Activated CD4-positive, alpha-beta memory T cell treated with anti-CD3 and anti-CD28 coated beads, Interleukin-2, amount 10 ng/mL, durations not matched to agents 7 days and 5 days (primary cell): ENCODE measurements at regions not wholly inside any gene's neighbourhood (a gene's known extent, or its start where the extent isn't known, plus 50 kb on each side); places are given as distances from the start of the nearest gene placed in this dataset.
"Not testable (repeated sequence)": the region's sequence is repeated elsewhere in the genome, so short reads cannot be mapped to it uniquely, and the experiment has no call there.

Experiments
- CTCF ChIA-PET: fragments of 350-600 bp; sonication (Branson Sonifier 250); formaldehyde crosslinking; loops from one replicate; lab custom pipeline; 2021; ENCODE audit warnings: antibody characterized with exemption, inconsistent platforms; lab: Charles Lee
- POLR2A ChIA-PET: fragments of 350-600 bp; sonication (Branson Sonifier 250); formaldehyde crosslinking; loops from one replicate; lab custom pipeline; 2021; ENCODE audit warnings: antibody characterized with exemption; lab: Charles Lee
- DNase-seq: peaks from one replicate; pipeline ENCODE4 v3.0.0-alpha.2; 2020
- H3K27ac Mint-ChIP-seq: one replicate; pipeline ENCODE4 v1.8.0; 2021; ENCODE audit warnings: mild to moderate bottlenecking, mixed read lengths
- H3K27me3 Mint-ChIP-seq: one replicate; pipeline ENCODE4 v1.8.0; 2021; ENCODE audit warnings: mixed read lengths
- H3K36me3 Mint-ChIP-seq: one replicate; pipeline ENCODE4 v1.8.0; 2021; ENCODE audit warnings: low read depth, mixed read lengths
- H3K4me1 Mint-ChIP-seq: one replicate; pipeline ENCODE4 v1.8.0; 2021; ENCODE audit warnings: mixed read lengths
- H3K4me3 Mint-ChIP-seq: one replicate; pipeline ENCODE4 v1.8.0; 2021; ENCODE audit warnings: mild to moderate bottlenecking, mixed read lengths
- H3K9me3 Mint-ChIP-seq: one replicate; pipeline ENCODE4 v1.8.0; 2021; ENCODE audit warnings: mixed read lengths

DNA sequence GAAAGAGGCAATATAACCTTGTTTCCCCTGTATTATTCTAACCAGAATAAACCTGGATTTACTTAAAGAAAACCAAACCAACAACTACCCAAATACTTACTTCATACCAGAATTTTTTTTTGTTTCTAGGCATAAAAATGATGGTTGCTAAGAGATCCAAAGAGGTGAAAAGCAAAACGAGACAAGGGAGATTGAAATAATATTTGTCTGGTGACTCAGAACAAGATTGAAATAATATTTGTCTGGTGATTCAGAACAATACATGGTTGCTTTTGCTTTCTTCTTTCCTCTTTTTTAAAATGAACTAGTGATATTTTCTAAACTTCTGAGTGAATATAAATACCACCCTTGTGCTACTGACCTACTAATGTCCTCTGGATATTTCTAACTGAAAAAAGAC, 592.9 kb downstream of the KCTD12 start:
- ChIA-PET POLR2A (no interaction called here), CTCF (no interaction called here)
- H3K36me3 Mint-ChIP-seq, result no peaks in the 10 kb centered on the region
- no peak for DNase-seq
- no peak overlapping the region for H3K4me3 Mint-ChIP-seq
- no peak overlapping the region for H3K27ac Mint-ChIP-seq
- no peaks in the 10 kb centered on the region for H3K27me3 Mint-ChIP-seq
- H3K9me3 Mint-ChIP-seq, result no peaks in the 10 kb centered on the region
- no peaks in the 10 kb centered on the region for H3K4me1 Mint-ChIP-seq

DNA sequence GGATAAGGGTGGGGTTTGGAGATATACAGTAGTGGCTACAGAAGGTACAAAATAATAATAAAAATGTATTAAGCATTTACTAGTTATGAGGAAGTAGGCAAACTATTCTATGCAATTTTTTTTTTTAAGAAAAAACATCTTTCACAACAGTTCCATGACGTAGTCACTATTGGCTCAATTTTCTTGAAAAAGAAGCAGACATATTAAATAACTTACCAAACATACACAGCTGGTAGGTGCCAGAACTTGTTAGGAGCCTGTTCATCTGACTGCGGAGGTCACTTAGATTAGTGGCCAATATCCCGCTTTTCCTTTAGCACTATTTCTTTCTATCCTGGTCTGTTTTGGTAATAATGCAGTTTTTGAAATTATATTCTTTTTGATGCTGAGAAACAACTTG, 593.5 kb downstream of the KCTD12 start:
- POLR2A ChIA-PET, result no interaction called here
- CTCF ChIA-PET, result no interaction called here
- H3K27ac Mint-ChIP-seq, result no peak overlapping the region
- no peaks in the 10 kb centered on the region for H3K36me3 Mint-ChIP-seq
- no peaks in the 10 kb centered on the region for H3K4me1 Mint-ChIP-seq
- H3K4me3 Mint-ChIP-seq, result no peak overlapping the region
- H3K9me3 Mint-ChIP-seq, result no peaks in the 10 kb centered on the region
- DNase-seq, result no peak
- H3K27me3 Mint-ChIP-seq, result no peaks in the 10 kb centered on the region

DNA sequence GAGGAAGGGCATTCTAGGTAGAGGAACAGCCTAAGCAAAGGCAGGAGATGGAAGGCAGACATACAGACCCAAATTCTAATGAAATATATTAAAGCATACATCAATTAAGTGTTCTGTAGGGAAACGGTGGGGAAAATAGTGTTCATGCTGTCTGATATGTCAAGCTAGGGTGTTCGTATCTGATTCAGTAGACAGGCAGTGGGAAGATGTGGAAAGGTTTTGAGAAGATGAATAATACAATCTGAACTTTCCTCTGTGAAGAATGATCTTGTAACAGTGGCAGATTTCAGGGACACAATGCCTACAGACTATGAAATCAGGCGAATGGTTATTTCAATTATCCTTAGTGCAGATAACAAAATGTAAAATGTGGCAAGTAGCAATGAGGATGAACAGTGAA, 594.2 kb downstream of the KCTD12 start:
- Mint-ChIP-seq H3K9me3 (no peaks in the 10 kb centered on the region), H3K4me3 (no peak overlapping the region), H3K27me3 (no peaks in the 10 kb centered on the region), H3K36me3 (no peaks in the 10 kb centered on the region), H3K27ac (no peak overlapping the region), H3K4me1 (no peaks in the 10 kb centered on the region)
- CTCF ChIA-PET, result no interaction called here
- DNase-seq, result no peak
- POLR2A ChIA-PET, result no interaction called here

DNA sequence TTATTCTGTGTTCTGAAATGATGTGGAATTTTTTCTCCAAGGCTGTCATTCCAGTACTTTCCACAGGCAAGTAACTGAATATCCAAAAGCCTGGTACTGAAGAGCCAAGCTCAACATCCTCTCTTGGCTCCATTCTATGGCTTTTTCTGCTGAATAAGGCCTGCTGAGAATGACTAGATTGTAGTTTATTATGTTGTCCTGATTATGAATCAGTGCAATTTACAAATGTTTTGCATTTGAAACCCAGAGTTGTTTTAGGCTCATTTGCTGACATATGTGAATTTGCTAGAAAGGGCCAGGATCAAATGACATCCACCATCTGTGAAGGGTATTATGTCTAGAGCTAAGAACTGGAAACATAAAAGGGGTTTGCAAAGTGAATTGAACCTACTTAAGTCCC, 596.6 kb downstream of the KCTD12 start:
- DNase-seq, result no peak
- Mint-ChIP-seq H3K4me3 (no peak overlapping the region), H3K9me3 (no peaks in the 10 kb centered on the region), H3K27me3 (no peaks in the 10 kb centered on the region), H3K4me1 (no peaks in the 10 kb centered on the region), H3K27ac (no peak overlapping the region), H3K36me3 (no peaks in the 10 kb centered on the region)
- POLR2A ChIA-PET, result no interaction called here
- CTCF ChIA-PET, result no interaction called here

DNA sequence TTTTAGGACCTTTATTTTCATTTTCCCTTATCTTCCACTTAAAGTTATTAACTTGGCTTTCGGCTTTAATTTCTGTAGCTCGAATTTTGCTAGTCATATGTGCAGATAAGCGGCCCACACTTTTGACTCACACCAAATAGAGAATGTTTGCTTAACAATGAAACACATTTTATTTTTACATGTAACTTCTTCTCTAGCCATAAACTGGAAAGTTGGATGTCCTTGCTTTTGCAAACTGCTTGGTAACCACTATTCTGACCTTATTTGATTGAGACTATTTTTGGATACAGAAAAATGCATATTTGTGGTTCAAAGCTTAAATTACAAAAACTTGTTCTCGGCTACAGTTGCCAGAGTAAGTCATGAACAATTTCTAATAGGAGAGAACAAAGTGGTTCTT, 600.0 kb downstream of the KCTD12 start:
- ChIA-PET POLR2A (no interaction called here), CTCF (no interaction called here)
- Mint-ChIP-seq H3K36me3 (no peaks in the 10 kb centered on the region), H3K27ac (no peak overlapping the region), H3K4me3 (no peak overlapping the region), H3K9me3 (no peaks in the 10 kb centered on the region), H3K27me3 (no peaks in the 10 kb centered on the region), H3K4me1 (no peaks in the 10 kb centered on the region)
- DNase-seq, result no peak

DNA sequence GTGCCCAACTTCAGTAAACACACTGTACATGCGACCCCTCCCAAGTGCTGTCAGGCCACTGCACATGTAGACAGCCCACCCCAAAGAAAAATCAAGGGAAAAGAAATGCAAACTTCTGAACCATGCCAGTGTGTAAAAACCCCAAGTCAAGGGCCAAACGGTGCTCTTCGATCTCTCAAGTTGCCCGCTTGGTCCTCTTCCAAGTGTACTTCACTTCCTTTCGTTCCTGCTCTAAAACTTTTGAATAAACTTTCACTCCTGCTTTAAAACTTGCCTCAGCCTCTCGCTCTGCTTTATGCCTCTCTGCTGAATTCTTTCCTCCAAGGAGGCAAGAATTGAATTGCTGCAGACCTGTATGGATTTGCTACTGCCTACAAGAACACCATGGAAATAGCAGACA, 600.7 kb downstream of the KCTD12 start:
- ChIA-PET POLR2A (no interaction called here), CTCF (no interaction called here)
- no peak overlapping the region for H3K27ac Mint-ChIP-seq
- no peaks in the 10 kb centered on the region for H3K9me3 Mint-ChIP-seq
- no peak for DNase-seq
- no peaks in the 10 kb centered on the region for H3K27me3 Mint-ChIP-seq
- no peak overlapping the region for H3K4me3 Mint-ChIP-seq
- H3K4me1 Mint-ChIP-seq, result no peaks in the 10 kb centered on the region
- no peaks in the 10 kb centered on the region for H3K36me3 Mint-ChIP-seq

DNA sequence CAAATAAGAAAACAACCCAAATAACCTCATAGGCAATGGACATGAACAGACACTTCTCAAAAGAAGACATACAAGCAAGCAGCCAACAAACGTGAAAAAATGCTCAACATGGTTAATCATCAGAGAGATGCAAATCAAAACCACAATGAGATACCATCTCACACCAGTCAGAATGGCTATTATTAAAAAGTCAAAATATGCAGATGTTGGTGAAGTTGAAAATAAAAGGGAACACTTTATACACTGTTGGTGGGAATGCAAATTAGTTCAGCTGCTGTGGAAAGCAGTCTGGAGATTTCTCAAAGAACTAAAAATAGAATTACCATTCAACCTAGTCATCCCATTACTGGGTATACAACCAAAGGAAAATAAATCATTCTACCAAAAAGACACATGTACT, 606.4 kb downstream of the KCTD12 start:
- H3K27me3 Mint-ChIP-seq, CTCF ChIA-PET, H3K9me3 Mint-ChIP-seq, H3K4me3 Mint-ChIP-seq, H3K36me3 Mint-ChIP-seq, POLR2A ChIA-PET, H3K27ac Mint-ChIP-seq, DNase-seq, H3K4me1 Mint-ChIP-seq: not testable (repeated sequence)

DNA sequence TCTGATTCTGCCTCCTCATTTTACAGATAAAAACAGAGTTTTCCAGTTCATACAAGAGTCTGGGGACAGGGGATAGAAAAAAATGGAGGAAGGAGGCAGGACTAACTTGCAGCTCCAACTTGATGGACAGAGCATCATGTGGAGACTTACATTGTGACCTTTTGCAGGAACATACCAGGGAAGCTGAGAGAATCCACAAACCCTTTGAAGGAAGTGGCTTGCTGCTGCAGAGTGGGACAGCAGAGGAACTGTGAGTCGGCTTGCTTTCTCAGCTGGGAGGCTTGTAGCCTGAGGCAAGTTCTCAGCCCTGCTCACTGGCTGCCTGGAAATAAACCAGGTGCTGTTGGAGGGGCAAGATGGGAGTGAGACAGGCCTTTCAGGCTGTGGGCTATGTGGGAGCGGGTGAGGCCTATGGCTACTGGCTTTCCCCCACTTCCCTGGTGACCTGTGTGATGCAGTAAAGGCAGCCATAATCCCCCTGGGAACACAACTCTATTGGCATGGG, 614.4 kb downstream of the KCTD12 start:
- CTCF ChIA-PET, result no interaction called here

DNA sequence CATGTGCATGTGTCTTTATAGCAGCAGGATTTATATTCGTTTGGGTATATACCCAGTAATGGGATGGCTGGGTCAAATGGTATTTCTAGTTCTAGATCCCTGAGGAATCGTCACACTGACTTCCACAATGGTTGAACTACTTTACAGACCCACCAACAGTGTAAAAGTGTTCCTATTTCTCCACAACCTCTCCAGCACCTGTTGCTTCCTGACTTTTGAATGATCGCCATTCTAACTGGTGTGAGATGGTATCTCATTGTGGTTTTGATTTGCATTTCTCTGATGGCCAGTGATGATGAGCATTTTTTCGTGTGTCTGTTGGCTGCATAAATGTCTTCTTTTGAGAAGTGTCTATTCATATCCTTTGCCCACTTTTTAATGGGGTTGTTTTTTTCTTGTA, 617.9 kb downstream of the KCTD12 start:
- DNase-seq, H3K27me3 Mint-ChIP-seq, H3K4me3 Mint-ChIP-seq, H3K9me3 Mint-ChIP-seq, CTCF ChIA-PET, H3K4me1 Mint-ChIP-seq, H3K36me3 Mint-ChIP-seq, H3K27ac Mint-ChIP-seq, POLR2A ChIA-PET: not testable (repeated sequence)

More for the DNA sequence above, 614.4 kb downstream of the KCTD12 start:
- Mint-ChIP-seq H3K9me3 (peaks cover 6% of the 10 kb centered on the region), H3K36me3 (no peaks in the 10 kb centered on the region), H3K27ac (no peak overlapping the region), H3K4me3 (no peak overlapping the region), H3K4me1 (no peaks in the 10 kb centered on the region), H3K27me3 (no peaks in the 10 kb centered on the region)
- DNase-seq, result no peak
- POLR2A ChIA-PET, result no interaction called here

DNA sequence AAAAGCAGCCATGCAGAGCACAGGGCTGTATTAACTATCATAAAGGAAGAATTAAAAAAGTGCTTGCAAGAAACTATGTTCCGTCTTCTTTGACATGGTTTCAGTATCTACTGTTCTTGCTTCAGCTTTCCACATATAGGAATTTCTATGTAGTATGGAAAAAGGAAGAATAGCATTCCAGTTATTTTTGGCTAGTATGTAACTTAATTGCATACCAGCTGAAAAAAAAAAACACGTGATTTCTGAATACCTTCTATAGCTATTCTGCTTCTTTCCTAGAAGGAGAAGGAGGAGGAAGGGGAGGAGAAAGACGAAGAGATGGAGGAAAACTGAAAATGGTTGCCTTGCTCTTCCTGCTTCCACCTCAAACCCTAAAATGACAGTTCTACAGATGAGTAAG, 619.0 kb downstream of the KCTD12 start:
- Mint-ChIP-seq H3K4me1 (no peaks in the 10 kb centered on the region), H3K27me3 (no peaks in the 10 kb centered on the region), H3K4me3 (no peak overlapping the region), H3K9me3 (peaks cover 6% of the 10 kb centered on the region), H3K27ac (no peak overlapping the region), H3K36me3 (no peaks in the 10 kb centered on the region)
- no peak for DNase-seq
- ChIA-PET POLR2A (no interaction called here), CTCF (no interaction called here)

DNA sequence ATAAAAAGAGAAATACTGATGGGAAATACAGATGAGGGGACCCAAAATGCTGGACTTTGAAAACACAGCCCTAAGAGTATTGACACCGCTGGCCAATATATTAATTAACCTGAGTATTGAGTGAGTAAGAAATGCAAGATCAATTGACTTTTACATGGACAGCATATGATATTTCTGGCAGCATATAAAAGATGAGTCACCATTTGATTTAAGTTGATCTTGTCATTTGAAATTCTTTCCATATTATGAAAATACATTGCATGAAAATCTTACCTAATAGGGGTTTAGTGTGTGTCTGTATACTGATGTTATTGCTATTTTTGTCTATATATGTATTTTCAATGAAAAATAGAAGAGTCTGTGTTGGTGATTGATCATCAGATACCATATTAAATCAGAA, 619.6 kb downstream of the KCTD12 start:
- POLR2A ChIA-PET, result no interaction called here
- CTCF ChIA-PET, result no interaction called here
- H3K9me3 Mint-ChIP-seq, result peaks cover 6% of the 10 kb centered on the region
- H3K4me1 Mint-ChIP-seq, result no peaks in the 10 kb centered on the region
- H3K4me3 Mint-ChIP-seq, result no peak overlapping the region
- no peaks in the 10 kb centered on the region for H3K27me3 Mint-ChIP-seq
- no peak overlapping the region for H3K27ac Mint-ChIP-seq
- DNase-seq, result no peak
- H3K36me3 Mint-ChIP-seq, result no peaks in the 10 kb centered on the region

DNA sequence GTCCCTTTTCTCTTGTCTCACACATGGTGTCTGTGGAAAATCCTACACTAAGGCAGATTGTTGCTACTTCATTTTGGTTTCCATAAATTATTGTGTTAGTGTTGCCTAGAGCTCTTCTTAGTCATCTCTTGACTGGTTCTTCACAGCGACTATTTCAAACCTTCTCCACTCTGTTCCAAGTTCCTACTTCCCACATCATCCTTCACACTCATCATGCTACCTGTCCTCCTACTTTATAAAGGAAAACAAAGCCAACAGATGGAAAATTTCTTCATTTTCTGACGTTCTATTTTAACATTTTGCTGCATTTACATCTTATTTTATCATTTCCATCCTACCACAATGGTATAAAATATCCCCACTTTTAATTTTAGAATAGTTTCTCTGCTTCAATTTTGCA, 614.1 kb downstream of the LMO7 start:
- DNase-seq, result no peak
- Mint-ChIP-seq H3K4me3 (no peak overlapping the region), H3K27ac (no peak overlapping the region), H3K27me3 (no peaks in the 10 kb centered on the region), H3K4me1 (no peaks in the 10 kb centered on the region), H3K9me3 (no peaks in the 10 kb centered on the region), H3K36me3 (no peaks in the 10 kb centered on the region)
- POLR2A ChIA-PET, result no interaction called here
- CTCF ChIA-PET, result no interaction called here

DNA sequence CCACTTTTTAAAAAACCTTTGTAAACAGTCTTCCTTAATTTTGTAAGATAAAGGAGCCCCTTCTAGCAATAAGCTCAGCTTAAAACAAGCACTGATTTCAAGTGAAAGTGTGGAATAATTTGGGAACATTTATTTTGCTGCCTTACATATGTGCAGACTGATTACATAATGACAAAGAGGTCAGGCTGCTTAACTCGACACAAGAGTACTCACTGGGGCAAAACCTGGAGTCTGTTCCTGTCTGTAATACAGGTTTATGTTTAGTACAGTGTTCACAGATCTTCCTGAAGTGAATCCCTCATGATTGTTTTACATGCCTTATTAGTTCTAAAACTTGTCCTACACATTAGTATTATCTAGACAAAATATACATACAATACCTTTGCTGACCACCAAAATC, 609.8 kb downstream of the LMO7 start:
- H3K4me3 Mint-ChIP-seq, result no peak overlapping the region
- no peaks in the 10 kb centered on the region for H3K27me3 Mint-ChIP-seq
- no peak overlapping the region for H3K27ac Mint-ChIP-seq
- CTCF ChIA-PET, result no interaction called here
- POLR2A ChIA-PET, result no interaction called here
- no peaks in the 10 kb centered on the region for H3K9me3 Mint-ChIP-seq
- no peak for DNase-seq
- H3K4me1 Mint-ChIP-seq, result no peaks in the 10 kb centered on the region
- H3K36me3 Mint-ChIP-seq, result no peaks in the 10 kb centered on the region

DNA sequence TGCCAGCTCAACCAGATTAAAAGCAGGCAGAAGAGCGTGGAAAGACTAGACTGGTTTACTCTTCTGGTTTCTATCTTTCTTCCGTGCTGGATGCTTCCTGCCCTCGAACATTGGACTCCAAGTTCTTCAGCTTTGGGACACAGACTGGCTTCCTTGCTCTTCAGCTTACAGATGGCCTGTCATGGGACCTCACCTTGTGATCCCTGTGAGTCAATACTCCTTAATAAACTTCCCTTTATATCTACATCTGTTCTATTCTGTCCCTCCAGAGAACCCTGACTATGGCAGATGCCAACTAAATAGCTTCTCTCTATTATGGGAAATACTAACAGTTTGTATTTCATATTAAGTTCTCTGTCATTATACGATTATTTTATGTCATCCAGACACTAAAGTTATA, 609.1 kb downstream of the LMO7 start:
- ChIA-PET CTCF (no interaction called here), POLR2A (no interaction called here)
- Mint-ChIP-seq H3K4me3 (no peak overlapping the region), H3K9me3 (no peaks in the 10 kb centered on the region), H3K27ac (no peak overlapping the region), H3K4me1 (no peaks in the 10 kb centered on the region), H3K36me3 (no peaks in the 10 kb centered on the region), H3K27me3 (no peaks in the 10 kb centered on the region)
- DNase-seq, result no peak

DNA sequence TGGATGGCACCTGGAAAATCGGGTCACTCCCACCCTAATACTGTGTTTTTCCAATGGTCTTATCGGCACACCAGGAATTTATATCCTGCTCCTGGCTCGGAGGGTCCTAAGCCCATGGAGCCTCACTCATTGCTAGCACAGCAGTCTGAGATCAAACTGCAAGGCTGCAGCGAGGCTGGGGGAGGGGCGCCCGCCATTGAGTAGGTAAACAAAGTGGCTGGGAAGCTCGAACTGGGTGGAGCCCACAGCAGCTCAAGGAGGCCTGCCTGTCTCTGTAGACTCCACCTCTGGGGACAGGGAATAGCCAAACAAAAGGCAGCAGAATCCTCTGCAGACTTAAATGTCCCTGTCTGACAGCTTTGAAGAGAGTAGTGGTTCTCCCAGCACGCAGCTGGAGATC, 607.0 kb downstream of the LMO7 start:
- H3K4me1 Mint-ChIP-seq, H3K27ac Mint-ChIP-seq, H3K9me3 Mint-ChIP-seq, H3K4me3 Mint-ChIP-seq, CTCF ChIA-PET, H3K27me3 Mint-ChIP-seq, H3K36me3 Mint-ChIP-seq, POLR2A ChIA-PET, DNase-seq: not testable (repeated sequence)
